AG09319 (cell line): ENCODE measurements at regions not wholly inside any gene's neighbourhood (a gene's known extent, or its start where the extent isn't known, plus 50 kb on each side); places are given as distances from the start of the nearest gene placed in this dataset.

ENCODE experiments used
- DNase-seq: peaks from one replicate; pipeline ENCODE4 v3.0.0-alpha.2; 2010; ENCODE audit warnings: low read depth; ENCODE audit errors: extremely low read depth
- TF ChIP-seq, protein P1 (sequence below): IDR thresholded peaks from 2 replicates; pipeline ENCODE4 v1.5.1; 2011; ENCODE audit warnings: low read depth, mild to moderate bottlenecking, inconsistent platforms, low read length, moderate library complexity

DNA sequence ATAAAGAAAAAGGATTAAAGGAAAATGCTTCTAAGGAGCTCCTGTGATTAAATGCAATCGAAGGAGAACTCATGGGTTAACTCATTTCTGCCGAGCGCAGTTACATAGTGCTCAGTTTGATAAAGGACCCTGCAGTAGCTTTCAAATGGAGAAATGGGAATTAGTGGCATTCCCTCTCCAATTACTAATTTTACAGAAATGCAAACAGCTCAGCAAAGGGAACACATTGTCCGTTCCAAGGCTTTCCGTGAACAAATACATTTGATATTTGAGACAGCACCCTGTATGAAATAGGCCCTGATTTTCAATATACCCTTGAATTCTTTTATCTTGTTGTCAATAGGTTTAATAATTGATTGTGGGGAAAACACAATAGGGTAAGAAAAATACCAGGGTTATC is 375.9 kb upstream of the TSHZ2 start:
- TF ChIP-seq, protein P1, sequence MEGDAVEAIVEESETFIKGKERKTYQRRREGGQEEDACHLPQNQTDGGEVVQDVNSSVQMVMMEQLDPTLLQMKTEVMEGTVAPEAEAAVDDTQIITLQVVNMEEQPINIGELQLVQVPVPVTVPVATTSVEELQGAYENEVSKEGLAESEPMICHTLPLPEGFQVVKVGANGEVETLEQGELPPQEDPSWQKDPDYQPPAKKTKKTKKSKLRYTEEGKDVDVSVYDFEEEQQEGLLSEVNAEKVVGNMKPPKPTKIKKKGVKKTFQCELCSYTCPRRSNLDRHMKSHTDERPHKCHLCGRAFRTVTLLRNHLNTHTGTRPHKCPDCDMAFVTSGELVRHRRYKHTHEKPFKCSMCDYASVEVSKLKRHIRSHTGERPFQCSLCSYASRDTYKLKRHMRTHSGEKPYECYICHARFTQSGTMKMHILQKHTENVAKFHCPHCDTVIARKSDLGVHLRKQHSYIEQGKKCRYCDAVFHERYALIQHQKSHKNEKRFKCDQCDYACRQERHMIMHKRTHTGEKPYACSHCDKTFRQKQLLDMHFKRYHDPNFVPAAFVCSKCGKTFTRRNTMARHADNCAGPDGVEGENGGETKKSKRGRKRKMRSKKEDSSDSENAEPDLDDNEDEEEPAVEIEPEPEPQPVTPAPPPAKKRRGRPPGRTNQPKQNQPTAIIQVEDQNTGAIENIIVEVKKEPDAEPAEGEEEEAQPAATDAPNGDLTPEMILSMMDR = no peak
- DNase-seq = no peak

DNA sequence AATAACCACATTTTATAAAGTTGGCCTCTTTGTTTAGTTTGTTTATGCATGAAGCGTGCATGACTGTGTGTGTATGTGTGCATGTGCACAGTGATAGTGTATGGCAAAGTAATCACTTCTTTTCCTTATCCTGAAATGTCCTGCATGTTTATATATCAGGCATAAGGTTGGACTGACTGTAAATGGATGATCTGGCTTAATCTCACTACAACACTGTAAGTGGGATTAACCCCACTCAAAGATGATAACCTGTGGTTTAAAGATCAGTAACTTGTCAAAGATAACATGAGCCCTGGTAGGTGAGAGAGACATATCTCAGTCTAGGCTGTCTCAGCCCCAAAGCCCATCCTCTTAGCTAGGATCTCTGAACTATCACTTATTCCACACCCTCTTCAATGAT is 376.6 kb upstream of the TSHZ2 start:
- TF ChIP-seq, protein P1 = no peak
- no peak for DNase-seq

DNA sequence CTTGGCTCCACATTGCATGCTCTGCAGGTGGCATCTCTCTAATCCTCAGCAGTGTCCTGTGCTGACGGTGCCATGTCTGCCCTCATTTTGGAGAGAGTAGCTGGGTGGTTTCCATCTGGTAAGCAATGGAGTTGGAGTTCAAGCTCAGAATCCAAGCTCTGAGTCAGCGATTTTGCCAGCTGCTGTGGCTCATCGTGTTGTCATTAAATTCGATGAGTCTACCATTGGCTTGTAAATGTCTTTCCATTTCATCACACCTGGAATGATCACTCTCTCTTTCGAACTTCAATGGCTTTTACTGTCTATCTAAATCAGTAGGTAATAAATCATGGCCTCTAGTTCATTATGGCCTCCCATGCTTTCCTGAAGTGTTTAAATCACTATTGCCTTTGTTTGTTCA is 378.5 kb upstream of the TSHZ2 start:
- DNase-seq = no peak
- TF ChIP-seq, protein P1 = no peak

DNA sequence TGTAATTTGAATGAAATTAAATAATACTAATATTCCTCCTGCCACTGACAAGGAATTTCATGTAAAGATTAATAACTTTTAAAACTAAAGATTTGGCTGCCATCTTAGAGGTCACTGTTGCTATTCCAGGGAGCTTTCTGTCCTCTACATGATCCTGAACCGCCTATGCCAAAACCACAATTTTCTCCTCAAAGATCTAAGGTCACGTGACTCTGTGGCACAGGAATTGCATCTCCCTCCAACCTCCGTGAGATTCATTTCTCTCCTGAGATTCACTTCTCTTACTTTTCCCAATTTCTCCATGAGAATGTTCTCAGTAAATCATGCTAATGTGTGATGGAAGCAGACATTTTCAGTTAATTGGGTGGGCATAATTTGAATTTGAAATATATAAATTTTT is 379.6 kb upstream of the TSHZ2 start:
- DNase-seq = no peak
- TF ChIP-seq, protein P1 = no peak

DNA sequence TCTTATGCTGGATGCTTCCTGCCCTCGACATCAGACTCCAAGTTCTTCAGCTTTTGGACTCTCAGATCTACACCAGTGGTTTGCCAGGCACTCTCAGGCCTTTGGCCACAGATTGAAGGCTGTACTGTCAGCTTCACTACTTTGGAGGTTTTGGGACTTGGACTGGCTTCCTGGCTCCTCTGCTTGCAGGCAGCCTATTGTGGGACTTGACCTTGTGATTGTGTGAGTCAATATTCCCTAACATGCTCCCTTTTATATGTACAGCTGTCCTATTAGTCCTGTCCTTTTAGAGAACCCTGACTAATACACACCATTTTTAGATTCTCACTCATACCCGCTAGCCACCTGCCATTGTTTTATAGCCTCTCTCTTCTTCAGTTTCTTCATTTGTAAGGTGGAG is 382.1 kb upstream of the TSHZ2 start:
- TF ChIP-seq, protein P1 = no peak
- no peak for DNase-seq

DNA sequence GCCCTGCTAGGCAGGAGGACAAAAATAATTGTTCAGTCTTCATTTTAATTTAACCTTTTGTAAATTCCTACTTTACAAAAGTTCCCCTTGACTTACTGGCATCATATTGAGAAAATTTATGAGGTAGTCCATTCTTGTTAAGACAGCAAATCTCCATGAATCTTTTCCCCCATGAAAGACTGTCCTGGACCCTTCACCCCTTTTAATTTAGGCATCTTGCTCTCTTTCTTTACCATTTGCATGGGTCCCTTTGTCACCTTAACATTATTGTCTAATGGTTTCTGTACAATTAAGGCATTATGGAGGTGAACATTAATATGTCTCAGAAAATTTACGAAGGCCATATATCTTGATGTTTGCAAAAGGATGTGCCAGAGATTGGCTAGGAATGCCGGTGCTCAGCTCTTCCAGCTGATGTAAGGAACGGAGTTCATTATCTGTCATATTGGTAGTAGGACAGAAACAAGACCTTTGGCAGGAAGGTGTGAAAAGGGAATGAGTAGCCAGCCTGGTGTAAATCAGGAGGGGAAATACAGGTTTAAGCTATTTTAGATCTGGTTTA is 382.8 kb upstream of the TSHZ2 start:
- TF ChIP-seq, protein P1 = no peak
- no peak for DNase-seq

DNA sequence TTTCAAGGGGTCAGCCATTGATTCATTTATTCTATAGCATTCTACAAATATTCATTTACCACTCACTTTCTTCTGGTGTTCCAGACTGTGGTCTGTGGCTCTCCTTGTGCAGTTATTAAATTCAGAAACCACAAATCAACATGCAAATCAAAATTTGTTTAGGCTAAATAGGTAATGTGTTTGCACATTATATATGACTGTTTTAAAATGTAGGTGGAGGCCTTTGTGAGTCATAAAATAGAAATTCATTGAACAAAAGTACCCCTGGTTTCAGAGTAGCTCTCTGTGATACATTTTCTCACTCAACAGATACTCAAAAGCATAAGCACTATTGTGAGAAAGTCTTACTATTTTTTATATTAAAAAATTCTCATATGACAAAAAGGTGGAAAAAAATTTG is 385.5 kb upstream of the TSHZ2 start:
- DNase-seq = no peak
- TF ChIP-seq, protein P1 = no peak
